HG03469 (cell line): ENCODE measurements at regions not wholly inside any gene's neighbourhood (a gene's known extent, or its start where the extent isn't known, plus 50 kb on each side); places are given as distances from the start of the nearest gene placed in this dataset.

Experiments
- ATAC-seq: cut with Tn5 transposase; IDR thresholded peaks from one replicate; pipeline ENCODE4 v1.9.1; 2021; ENCODE audit warnings: mild to moderate bottlenecking, moderate library complexity, moderate number of reproducible peaks; ENCODE audit not compliant: unreplicated experiment

GRCh38 chr11:92885600-92885999 is 83.9 kb upstream of the MTNR1B start:
- ATAC-seq = no peak

DNA sequence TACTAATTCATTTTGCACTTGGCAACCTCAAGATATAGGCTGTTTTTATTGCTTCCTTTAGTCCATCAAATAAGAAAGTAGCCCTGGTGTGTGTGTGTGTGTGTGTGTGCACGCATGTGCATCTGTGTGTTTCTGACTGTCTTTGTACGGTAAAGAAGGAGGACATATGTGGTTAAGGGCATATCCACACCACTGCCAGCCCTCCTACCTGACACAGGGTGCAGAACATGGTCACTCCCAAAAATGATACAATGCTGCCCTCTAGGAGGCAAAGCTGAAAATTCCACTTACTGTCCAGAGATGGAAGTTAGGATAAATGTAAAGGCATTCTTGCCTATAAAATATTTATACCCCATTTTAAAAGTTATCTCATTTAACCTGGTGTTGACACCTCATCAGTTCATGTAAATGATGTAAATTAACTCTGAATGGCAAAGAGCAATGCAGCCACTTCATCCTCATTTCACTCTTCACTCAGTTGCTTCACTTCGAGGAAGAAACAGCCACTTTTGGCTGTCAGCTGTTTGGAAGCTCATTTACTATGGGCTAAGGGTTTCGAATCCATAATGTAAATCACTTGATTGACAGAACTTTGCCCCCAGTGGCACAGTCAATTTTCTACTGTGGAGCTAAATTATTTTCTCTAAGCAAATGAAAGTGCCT is 83.1 kb upstream of the MTNR1B start:
- ATAC-seq = peak; percentile 71

DNA sequence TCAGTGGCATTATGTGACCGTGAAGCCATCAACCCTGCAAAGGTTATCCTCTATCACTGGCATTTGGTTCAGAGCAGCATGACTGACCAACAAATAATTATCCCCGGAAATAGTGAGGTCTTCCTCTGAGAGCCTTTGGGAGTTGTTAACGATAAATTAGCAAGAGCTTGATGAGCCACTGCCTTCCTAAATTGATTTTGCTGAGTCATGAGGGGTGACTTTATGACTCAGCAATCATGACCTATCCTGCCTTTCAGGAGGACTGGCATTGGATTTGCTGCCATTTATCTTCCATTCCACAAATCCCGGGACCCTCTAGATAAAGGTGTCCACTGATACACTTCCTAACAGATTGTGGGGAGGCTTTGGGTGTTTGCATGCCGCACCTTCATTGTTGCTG is 80.8 kb upstream of the MTNR1B start:
- no peak for ATAC-seq

GRCh38 chr11:92890846-92891245 is 78.6 kb upstream of the MTNR1B start:
- ATAC-seq = no peak

- ATAC-seq = no peak
Measured at GRCh38 chr11:92892802-92893684, 76.4 kb upstream of the MTNR1B start.

DNA sequence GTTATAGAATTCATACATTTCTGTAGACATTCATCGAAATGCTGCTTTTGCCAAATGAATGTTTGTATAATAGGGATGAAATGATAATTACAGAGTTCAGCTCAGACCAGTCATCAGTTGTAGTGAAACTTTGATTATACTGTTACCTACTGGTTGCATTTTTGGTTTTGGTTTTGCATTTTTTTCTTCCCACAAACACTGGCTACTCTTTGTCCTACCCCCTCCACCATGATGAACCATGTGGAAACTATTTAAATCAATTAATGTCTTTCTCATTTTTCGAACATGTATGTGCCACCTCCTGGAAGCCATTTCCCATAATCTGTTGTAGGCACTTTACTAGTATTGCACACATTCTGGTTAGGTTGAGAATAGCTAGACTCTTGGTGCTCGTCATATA is 75.3 kb upstream of the MTNR1B start:
- ATAC-seq = no peak

GRCh38 chr11:92897487-92897886 is 72.0 kb upstream of the MTNR1B start:
- no peak for ATAC-seq

DNA sequence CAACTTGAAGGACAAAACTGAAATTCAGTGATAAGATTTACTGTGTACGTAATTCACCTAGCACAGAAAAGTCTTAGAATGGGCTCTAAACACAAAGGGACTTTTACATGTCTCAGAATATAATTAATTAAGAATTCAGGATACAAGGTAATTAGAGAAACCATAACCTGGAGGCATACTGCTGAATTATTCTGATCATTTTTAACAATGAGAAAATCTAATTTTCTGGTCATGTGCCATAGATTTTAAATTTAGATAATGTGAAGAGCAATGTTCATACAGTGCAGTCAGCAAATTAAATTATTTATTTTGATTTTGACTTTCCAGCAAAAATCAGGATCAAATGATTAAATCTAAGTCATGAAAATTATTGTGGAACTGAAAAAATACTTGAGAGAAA is 67.0 kb upstream of the MTNR1B start:
- ATAC-seq = no peak

- ATAC-seq = no peak
Measured at GRCh38 chr11:92907671-92908070, 61.8 kb upstream of the MTNR1B start.

- ATAC-seq = no peak
Measured at GRCh38 chr11:92909214-92909613, 60.2 kb upstream of the MTNR1B start.

GRCh38 chr11:92911478-92911877 is 58.0 kb upstream of the MTNR1B start:
- no peak for ATAC-seq

DNA sequence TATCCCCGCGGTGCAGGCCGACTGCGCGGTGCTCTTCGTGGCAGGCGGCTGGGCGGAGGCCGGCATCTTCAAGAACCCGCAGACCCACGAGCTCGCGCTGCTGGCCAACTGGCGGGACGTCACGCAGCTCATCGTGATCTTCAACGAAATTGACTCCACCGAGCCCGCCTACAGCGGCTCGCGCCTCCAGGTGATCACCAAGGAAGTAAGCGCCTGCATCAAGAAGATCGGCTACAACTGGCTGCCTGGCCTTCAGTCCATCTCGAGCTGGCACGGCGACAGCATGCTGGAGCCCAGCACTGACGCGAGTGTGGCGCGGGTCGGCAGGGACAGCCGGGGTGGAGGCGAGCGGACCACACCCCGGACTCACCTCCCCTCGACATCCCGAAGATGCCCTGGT is 53.9 kb upstream of the MTNR1B start:
- ATAC-seq = no peak

- no peak for ATAC-seq
Measured at GRCh38 chr11:92916299-92916698, 53.2 kb upstream of the MTNR1B start.

GRCh38 chr11:92917927-92918326 is 51.5 kb upstream of the MTNR1B start:
- ATAC-seq = peak; percentile 47

- ATAC-seq = no peak
Measured at GRCh38 chr11:92919048-92919447, 50.4 kb upstream of the MTNR1B start.
